CD4-positive, CD25-positive, alpha-beta regulatory T cell (primary cell): ENCODE measurements at regions not wholly inside any gene's neighbourhood (a gene's known extent, or its start where the extent isn't known, plus 50 kb on each side); places are given as distances from the start of the nearest gene placed in this dataset.
"Not testable (repeated sequence)": the region's sequence is repeated elsewhere in the genome, so short reads cannot be mapped to it uniquely, and the experiment has no call there.

Source experiments
- ATAC-seq, 2 donors: fragments of 150-1000 bp; cut with Tn5 transposase; one replicate each; pipeline ENCODE4 v1.10.0; 2021; ENCODE audit warnings: low read depth in 2 of 2, moderate number of reproducible peaks in 2 of 2, moderate library complexity in 1 of 2
- DNase-seq, 3 donors: peaks; one replicate each; pipeline versions ENCODE4 v3.0.0 to v3.0.0-alpha.2; 2012 to 2022; ENCODE audit warnings: mixed read lengths in 1 of 3
- H3K27ac ChIP-seq: one replicate; pipeline ENCODE4 v1.7.0; 2013; ENCODE audit warnings: mild to moderate bottlenecking, low read length; ENCODE audit not compliant: insufficient read depth, poor library complexity, severe bottlenecking
- H3K27me3 ChIP-seq: one replicate; pipeline ENCODE4 v1.7.0; 2013; ENCODE audit warnings: low read length; ENCODE audit not compliant: control insufficient read depth, insufficient read depth
- H3K36me3 ChIP-seq: one replicate; pipeline ENCODE4 v1.7.0; 2013; ENCODE audit warnings: mild to moderate bottlenecking, low read length, moderate library complexity; ENCODE audit not compliant: control insufficient read depth, insufficient read depth
- H3K4me1 ChIP-seq: 2 replicates; pipeline ENCODE4 v1.7.0; 2013; ENCODE audit warnings: mild to moderate bottlenecking, low read length; ENCODE audit not compliant: insufficient read depth, control insufficient read depth, poor library complexity, severe bottlenecking
- H3K4me3 ChIP-seq: one replicate; pipeline ENCODE4 v1.7.0; 2013; ENCODE audit warnings: low read depth, mild to moderate bottlenecking, low read length, moderate library complexity
- H3K9me3 ChIP-seq, 2 experiments: 1 replicate in 1 of 2; 2 replicates in 1 of 2; pipeline ENCODE4 v1.7.0; 2013; ENCODE audit warnings: low read length in 2 of 2, mild to moderate bottlenecking in 1 of 2, moderate library complexity in 1 of 2; ENCODE audit not compliant: control insufficient read depth in 2 of 2
- H3K27ac Mint-ChIP-seq, 3 donors: one replicate each; pipeline ENCODE4 v1.8.0; 2020 to 2022; ENCODE audit warnings: mild to moderate bottlenecking in 3 of 3, mixed read lengths in 3 of 3, moderate library complexity in 2 of 3
- H3K27me3 Mint-ChIP-seq: one replicate; pipeline ENCODE4 v1.8.0; 2022; ENCODE audit warnings: mild to moderate bottlenecking, mixed read lengths
- H3K36me3 Mint-ChIP-seq: one replicate; pipeline ENCODE4 v1.8.0; 2020; ENCODE audit warnings: mixed read lengths
- H3K4me1 Mint-ChIP-seq, 4 donors: one replicate each; pipeline ENCODE4 v1.8.0; 2020 to 2022; ENCODE audit warnings: mixed read lengths in 4 of 4, mild to moderate bottlenecking in 1 of 4
- H3K4me3 Mint-ChIP-seq, 4 donors: one replicate each; pipeline ENCODE4 v1.8.0; 2020 to 2022; ENCODE audit warnings: mild to moderate bottlenecking in 4 of 4, mixed read lengths in 4 of 4, moderate library complexity in 3 of 4
- H3K9me3 Mint-ChIP-seq, 7 donors: one replicate each; pipeline ENCODE4 v1.8.0; 2020 to 2022; ENCODE audit warnings: mixed read lengths in 7 of 7, mild to moderate bottlenecking in 3 of 7, moderate library complexity in 2 of 7

- DNase-seq, H3K27me3 Mint-ChIP-seq: not testable (repeated sequence)
These were observed 537.4 kb upstream of the STEAP1 start for GRCh38 chr7:89616829-89617228.

GRCh38 chr7:89618274-89618673, 536.0 kb upstream of the STEAP1 start:
- peaks cover 0 to 2% (median under 1%) of the 10 kb centered on the region in 4 donors for H3K4me1 Mint-ChIP-seq
- H3K36me3 Mint-ChIP-seq: no peaks in the 10 kb centered on the region
- no peak for ATAC-seq
- Histone ChIP-seq H3K27ac (no peak overlapping the region), H3K4me1 (no peaks in the 10 kb centered on the region), H3K36me3 (no peaks in the 10 kb centered on the region), H3K4me3 (no peak overlapping the region), H3K9me3 (no peaks in the 10 kb centered on the region), H3K27me3 (no peaks in the 10 kb centered on the region)
- no peaks in the 10 kb centered on the region for H3K27me3 Mint-ChIP-seq
- no peak overlapping the region for H3K4me3 Mint-ChIP-seq
- H3K9me3 Mint-ChIP-seq: peaks cover 0 to 10% (median 2%) of the 10 kb centered on the region in 7 donors
- H3K27ac Mint-ChIP-seq: no peak overlapping the region
- DNase-seq: no peak

More at GRCh38 chr7:89616829-89617228, 537.4 kb upstream of the STEAP1 start:
- H3K9me3 ChIP-seq, H3K36me3 ChIP-seq, H3K27me3 ChIP-seq, H3K27ac ChIP-seq, H3K4me1 ChIP-seq, H3K36me3 Mint-ChIP-seq, H3K4me1 Mint-ChIP-seq, H3K4me3 ChIP-seq, ATAC-seq, H3K9me3 Mint-ChIP-seq, H3K4me3 Mint-ChIP-seq, H3K27ac Mint-ChIP-seq: not testable (repeated sequence)

GRCh38 chr7:89621925-89622641, 532.2 kb upstream of the STEAP1 start:
- Histone ChIP-seq H3K4me1 (no peaks in the 10 kb centered on the region), H3K27me3 (no peaks in the 10 kb centered on the region), H3K27ac (no peak overlapping the region), H3K4me3 (no peak overlapping the region), H3K36me3 (no peaks in the 10 kb centered on the region), H3K9me3 (no peaks in the 10 kb centered on the region)
- H3K4me1 Mint-ChIP-seq: peaks cover 0 to 2% (median under 1%) of the 10 kb centered on the region in 4 donors
- H3K4me3 Mint-ChIP-seq: no peak overlapping the region
- no peaks in the 10 kb centered on the region for H3K27me3 Mint-ChIP-seq
- ATAC-seq (peak in 1 of 2 donors; percentile 28), DNase-seq (no peak)
- no peaks in the 10 kb centered on the region for H3K36me3 Mint-ChIP-seq
- no peak overlapping the region for H3K27ac Mint-ChIP-seq
- peaks cover 2 to 18% (median 7%) of the 10 kb centered on the region in 7 donors for H3K9me3 Mint-ChIP-seq

GRCh38 chr7:89623018-89623672, 531.1 kb upstream of the STEAP1 start:
- Mint-ChIP-seq H3K27ac (no peak overlapping the region), H3K9me3 (peaks cover 2 to 18% (median 7%) of the 10 kb centered on the region in 7 donors), H3K27me3 (no peaks in the 10 kb centered on the region), H3K36me3 (no peaks in the 10 kb centered on the region), H3K4me1 (peaks cover 0 to 2% (median under 1%) of the 10 kb centered on the region in 4 donors), H3K4me3 (peak overlapping the region in 1 of 4 donors; percentile 14)
- H3K9me3 ChIP-seq: no peaks in the 10 kb centered on the region
- H3K4me1 ChIP-seq: no peaks in the 10 kb centered on the region
- H3K4me3 ChIP-seq: no peak overlapping the region
- H3K36me3 ChIP-seq: no peaks in the 10 kb centered on the region
- ATAC-seq (no peak), DNase-seq (peak in 1 of 3 donors; percentile 9)
- no peaks in the 10 kb centered on the region for H3K27me3 ChIP-seq
- no peak overlapping the region for H3K27ac ChIP-seq

- not testable (repeated sequence) for H3K4me1 ChIP-seq, H3K27me3 ChIP-seq, H3K4me3 ChIP-seq, DNase-seq, H3K36me3 Mint-ChIP-seq, H3K27me3 Mint-ChIP-seq, H3K4me1 Mint-ChIP-seq, H3K27ac Mint-ChIP-seq, H3K27ac ChIP-seq, ATAC-seq, H3K9me3 ChIP-seq, H3K36me3 ChIP-seq
- Mint-ChIP-seq H3K4me3 (peak overlapping the region in 1 of 4 donors; percentile 11), H3K9me3 (peaks cover 4 to 18% (median 7%) of the 10 kb centered on the region in 7 donors)
These were observed 530.1 kb upstream of the STEAP1 start for GRCh38 chr7:89624155-89624554.

GRCh38 chr7:89648509-89648908, 505.8 kb upstream of the STEAP1 start:
- DNase-seq: no peak
- Histone ChIP-seq H3K4me1 (no peaks in the 10 kb centered on the region), H3K9me3 (no peaks in the 10 kb centered on the region), H3K36me3 (no peaks in the 10 kb centered on the region), H3K27me3 (no peaks in the 10 kb centered on the region), H3K4me3 (no peak overlapping the region), H3K27ac (no peak overlapping the region)
- Mint-ChIP-seq H3K4me1 (no peaks in the 10 kb centered on the region), H3K36me3 (no peaks in the 10 kb centered on the region), H3K27ac (no peak overlapping the region), H3K27me3 (no peaks in the 10 kb centered on the region), H3K9me3 (peaks cover 0 to 8% (median 2%) of the 10 kb centered on the region in 7 donors), H3K4me3 (no peak overlapping the region)
- ATAC-seq: no peak

- DNase-seq (no peak), ATAC-seq (no peak)
- H3K36me3 ChIP-seq: no peaks in the 10 kb centered on the region
- H3K27ac ChIP-seq: no peak overlapping the region
- Mint-ChIP-seq H3K36me3 (no peaks in the 10 kb centered on the region), H3K27ac (no peak overlapping the region), H3K27me3 (no peaks in the 10 kb centered on the region), H3K4me3 (no peak overlapping the region), H3K4me1 (no peaks in the 10 kb centered on the region), H3K9me3 (peaks cover 0 to 5% (median 2%) of the 10 kb centered on the region in 7 donors)
- H3K4me1 ChIP-seq: no peaks in the 10 kb centered on the region
- no peaks in the 10 kb centered on the region for H3K27me3 ChIP-seq
- no peak overlapping the region for H3K4me3 ChIP-seq
- no peaks in the 10 kb centered on the region for H3K9me3 ChIP-seq
These were observed 498.3 kb upstream of the STEAP1 start for GRCh38 chr7:89655946-89656345.

- Mint-ChIP-seq H3K4me1 (no peaks in the 10 kb centered on the region), H3K27me3 (no peaks in the 10 kb centered on the region)
These were observed 492.4 kb upstream of the STEAP1 start for GRCh38 chr7:89661876-89662275.

More at GRCh38 chr7:89661876-89662275, 492.4 kb upstream of the STEAP1 start:
- no peak overlapping the region for H3K27ac ChIP-seq
- H3K36me3 Mint-ChIP-seq: no peaks in the 10 kb centered on the region
- no peak overlapping the region for H3K27ac Mint-ChIP-seq
- H3K9me3 ChIP-seq: peaks cover 0 to 3% of the 10 kb centered on the region in 2 experiments
- H3K4me3 ChIP-seq: no peak overlapping the region
- H3K9me3 Mint-ChIP-seq: peaks cover 0 to 20% (median 8%) of the 10 kb centered on the region in 7 donors
- ATAC-seq (no peak), DNase-seq (no peak)
- H3K27me3 ChIP-seq: no peaks in the 10 kb centered on the region
- no peaks in the 10 kb centered on the region for H3K36me3 ChIP-seq
- no peaks in the 10 kb centered on the region for H3K4me1 ChIP-seq
- no peak overlapping the region for H3K4me3 Mint-ChIP-seq
